HCT116 (cell line): ENCODE measurements at regions not wholly inside any gene's neighbourhood (a gene's known extent, or its start where the extent isn't known, plus 50 kb on each side); places are given as distances from the start of the nearest gene placed in this dataset.

Experiments
- ATAC-seq: fragments of 200-7000 bp; cut with Tn5 transposase; 2 replicates; pipeline ENCODE4 v1.9.1; 2020; ENCODE audit warnings: mild to moderate bottlenecking, moderate library complexity
- BruUV-seq: library from RNA; stranded (reverse); fragments of 400-500 nt; replicated peaks from 2 replicates; lab custom pipeline; 2021; lab: Mats Ljungman, UMichigan
- CTCF ChIA-PET: fragments of 300-600 bp; sonication (Branson Sonifier 250); formaldehyde crosslinking; loops from one replicate; lab custom pipeline; 2021; ENCODE audit warnings: antibody characterized with exemption; lab: Charles Lee
- POLR2A ChIA-PET: fragments of 300-600, 350-600 bp; sonication (Branson Sonifier 250); formaldehyde crosslinking; loops from one replicate; lab custom pipeline; 2021; ENCODE audit warnings: antibody characterized with exemption; lab: Charles Lee
- RAD21 ChIA-PET, 2 experiments: fragments of 300-600 bp; sonication (Branson Sonifier 250); formaldehyde crosslinking; loops; one replicate each; lab custom pipeline; 2023; ENCODE audit warnings: low total read pairs in 2 of 2; ENCODE audit not compliant: uncharacterized antibody in 2 of 2, unreplicated experiment in 2 of 2, low non-redundant PET in 1 of 2; lab: Charles Lee
- DNase-seq: peaks from one replicate; pipeline ENCODE4 v3.0.0-alpha.2; 2010; ENCODE audit warnings: low read depth, low spot score
- H2AFZ ChIP-seq: fragments of 200-600 bp; shearing (Covaris generic), sonication (generic); 2 replicates; pipeline ENCODE4 v1.6.1; 2017; ENCODE audit warnings: low read depth, mixed run types, mixed read lengths, antibody characterized with exemption, low read length; ENCODE audit not compliant: poor library complexity, severe bottlenecking
- H3K27ac ChIP-seq: 2 replicates; pipeline ENCODE4 v1.5.1; 2012; ENCODE audit warnings: low read depth, low read length
- H3K27me3 ChIP-seq: fragments of 200-600 bp; sonication (generic); 2 replicates; pipeline ENCODE4 v1.6.1; 2016; ENCODE audit warnings: mixed run types, low read length, mixed read lengths; ENCODE audit not compliant: insufficient read depth
- H3K36me3 ChIP-seq, 2 experiments: fragments of 200-500 bp in 1 of 2; fragments of 200-600 bp in 1 of 2; sonication (Bioruptor generic) in 1 of 2; sonication (generic) in 1 of 2; 2 replicates each; pipeline versions ENCODE4 v1.5.1 to v1.6.1; 2014 to 2016; ENCODE audit warnings: low read length in 2 of 2, inconsistent platforms in 1 of 2, mixed read lengths in 1 of 2, mixed run types in 1 of 2; ENCODE audit not compliant: insufficient read depth in 2 of 2, control insufficient read depth in 1 of 2
- H3K4me1 ChIP-seq, 2 experiments: fragments of 200-600 bp in 1 of 2; sonication (generic) in 1 of 2; 2 replicates each; pipeline versions ENCODE4 v1.5.1 to v1.6.1; 2012 to 2017; ENCODE audit warnings: low read length in 2 of 2, inconsistent platforms in 1 of 2, mild to moderate bottlenecking in 1 of 2, mixed read lengths in 1 of 2, mixed run types in 1 of 2, moderate library complexity in 1 of 2; ENCODE audit not compliant: insufficient read depth in 2 of 2, control insufficient read depth in 1 of 2
- H3K4me2 ChIP-seq: fragments of 200-600 bp; sonication (generic); 2 replicates; pipeline ENCODE4 v1.6.1; 2017; ENCODE audit warnings: mixed run types, low read length, mixed read lengths
- H3K4me3 ChIP-seq, 2 experiments: fragments of 200-600 bp in 1 of 2; sonication (generic) in 1 of 2; replicated peaks in 1 of 2; 2 replicates each; pipeline ENCODE4 v1.5.1; 2011 to 2016; ENCODE audit warnings: low read length in 2 of 2, control low read depth in 1 of 2, low read depth in 1 of 2, mild to moderate bottlenecking in 1 of 2, mixed read lengths in 1 of 2, mixed run types in 1 of 2
- H3K79me2 ChIP-seq: fragments of 200-600 bp; sonication (generic); 2 replicates; pipeline ENCODE4 v1.6.1; 2017; ENCODE audit warnings: mild to moderate bottlenecking, mixed run types, low read length, moderate library complexity, mixed read lengths; ENCODE audit not compliant: insufficient read depth
- H3K9ac ChIP-seq: fragments of 200-600 bp; sonication (generic); 2 replicates; pipeline ENCODE4 v1.6.1; 2016; ENCODE audit warnings: low read length, mixed read lengths
- H3K9me2 ChIP-seq: fragments of 200-600 bp; sonication (generic), shearing (Covaris generic); 2 replicates; pipeline ENCODE4 v1.6.1; 2017; ENCODE audit warnings: mixed run types, mild to moderate bottlenecking, moderate library complexity; ENCODE audit not compliant: insufficient read depth
- H3K9me3 ChIP-seq, 2 experiments: fragments of 200-500 bp in 1 of 2; fragments of 200-600 bp in 1 of 2; sonication (Bioruptor generic) in 1 of 2; sonication (generic) in 1 of 2; 2 replicates each; pipeline ENCODE4 v1.6.1; 2014 to 2017; ENCODE audit warnings: low read length in 2 of 2, mixed read lengths in 2 of 2, inconsistent platforms in 1 of 2, low read depth in 1 of 2, mild to moderate bottlenecking in 1 of 2, mixed run types in 1 of 2, moderate library complexity in 1 of 2; ENCODE audit not compliant: control insufficient read depth in 1 of 2, insufficient read depth in 1 of 2
- H4K20me1 ChIP-seq: fragments of 200-600 bp; sonication (generic), shearing (Covaris generic); 2 replicates; pipeline ENCODE4 v1.6.1; 2017; ENCODE audit warnings: mixed run types, mild to moderate bottlenecking, moderate library complexity; ENCODE audit not compliant: insufficient read depth
- CEBPB ChIP-seq: IDR thresholded peaks from 2 replicates; pipeline ENCODE4 v1.6.1; 2012; ENCODE audit warnings: low read depth
- ELF1 ChIP-seq: IDR thresholded peaks from 2 replicates; pipeline ENCODE4 v1.6.1; 2012; ENCODE audit warnings: low read depth, borderline replicate concordance
- FOSL1 ChIP-seq: IDR thresholded peaks from 2 replicates; pipeline ENCODE4 v1.6.1; 2012; ENCODE audit warnings: low read depth
- POLR2A ChIP-seq: IDR thresholded peaks from 2 replicates; pipeline ENCODE4 v1.7.0; 2011; ENCODE audit warnings: borderline replicate concordance; ENCODE audit not compliant: insufficient read depth, insufficient read length; ENCODE audit errors: extremely low read depth
- TCF7L2 ChIP-seq: IDR thresholded peaks from 2 replicates; pipeline ENCODE4 v1.7.0; 2011; ENCODE audit warnings: borderline replicate concordance, inconsistent platforms; ENCODE audit not compliant: insufficient read depth, insufficient read length; ENCODE audit errors: extremely low read depth
- ZNF274 ChIP-seq: fragments of 200-500 bp; sonication (Bioruptor generic); IDR thresholded peaks from 2 replicates; pipeline ENCODE4 v1.6.1; 2014; ENCODE audit warnings: mild to moderate bottlenecking, low read depth, low read length, inconsistent platforms
- intact Hi-C: fragments of 100-400 bp; cut with micrococcal nuclease; formaldehyde crosslinking; loops from 2 replicates; pipeline ENCODE4 v1.10.0; 2022

- no peaks in the 10 kb centered on the region for H4K20me1 ChIP-seq
- no peak overlapping the region for H3K4me3 ChIP-seq
- H3K27ac ChIP-seq, result no peak overlapping the region
- H3K9me3 ChIP-seq, result no peaks in the 10 kb centered on the region
- no peak for ATAC-seq
- CTCF ChIA-PET, result no interaction called here
- no TSS peak for BruUV-seq
- H3K27me3 ChIP-seq, result no peaks in the 10 kb centered on the region
- no peaks in the 10 kb centered on the region for H3K9me2 ChIP-seq
- RAD21 ChIA-PET, result no interaction called here
- TF ChIP-seq ZNF274 (no peak), POLR2A (no peak), CEBPB (no peak), ELF1 (no peak)
- DNase-seq, result no peak
- POLR2A ChIA-PET, result no interaction called here
- H3K79me2 ChIP-seq, result no peaks in the 10 kb centered on the region
- intact Hi-C loops, result no loop called here
- H3K36me3 ChIP-seq, result no peaks in the 10 kb centered on the region
- H3K9ac ChIP-seq, result no peak overlapping the region
- no peak overlapping the region for H2AFZ ChIP-seq
- no peaks in the 10 kb centered on the region for H3K4me1 ChIP-seq
- no peak overlapping the region for H3K4me2 ChIP-seq
These were observed 176.3 kb upstream of the SEMA6A start for GRCh38 chr5:116750631-116751580.

- ChIA-PET RAD21 (no interaction called here), POLR2A (no interaction called here), CTCF (no interaction called here)
- no peaks in the 10 kb centered on the region for H3K79me2 ChIP-seq
- no TSS peak for BruUV-seq
- no peaks in the 10 kb centered on the region for H3K4me1 ChIP-seq
- DNase-seq, result no peak
- no peak for TF ChIP-seq TCF7L2
- no peak for TF ChIP-seq FOSL1
- no peak for TF ChIP-seq ELF1
- ATAC-seq, result no peak
- no peak overlapping the region for H2AFZ ChIP-seq
- no peaks in the 10 kb centered on the region for H4K20me1 ChIP-seq
- H3K4me2 ChIP-seq, result no peak overlapping the region
- H3K9ac ChIP-seq, result no peak overlapping the region
- no peaks in the 10 kb centered on the region for H3K27me3 ChIP-seq
- no peaks in the 10 kb centered on the region for H3K9me2 ChIP-seq
- intact Hi-C loops, result no loop called here
- no peaks in the 10 kb centered on the region for H3K36me3 ChIP-seq
- 0 out of 4 replicates have a peak, but pooled peaks cover 0 to 4% of the 10 kb centered on the region in 2 experiments for H3K9me3 ChIP-seq
- no peak overlapping the region for H3K27ac ChIP-seq
- H3K4me3 ChIP-seq, result no peak overlapping the region
These were observed 173.3 kb upstream of the SEMA6A start for GRCh38 chr5:116747881-116748280.
